ENCODE measurements at regions not wholly inside any gene's neighbourhood (a gene's known extent, or its start where the extent isn't known, plus 50 kb on each side); places are given as distances from the start of the nearest gene placed in this dataset.

DNA sequence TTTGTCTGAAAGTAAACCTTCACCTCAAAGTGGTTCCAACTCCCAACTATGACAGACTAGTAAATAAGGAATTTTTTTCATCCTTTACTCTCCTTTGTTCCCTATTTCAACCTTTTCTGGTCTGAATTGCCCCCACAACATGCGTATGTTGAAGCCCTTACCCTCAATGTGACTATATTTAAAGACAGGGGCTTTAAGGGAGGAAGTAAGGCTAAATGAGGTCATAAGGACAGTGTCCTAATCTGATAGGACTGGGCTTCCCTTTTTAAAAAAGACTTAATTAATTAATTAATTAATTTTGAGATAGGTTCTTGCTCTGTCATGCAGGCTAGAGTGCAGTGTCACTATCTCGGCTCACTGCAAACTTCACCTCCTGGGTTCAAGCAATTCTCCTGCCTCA, 86.3 kb downstream of the VCPKMT start:
- no peak for TF ChIP-seq CTCF (IDR thresholded peaks at IDR 0.05; ENCODE audit: insufficient read depth, low read length)
- TF ChIP-seq POLR2AphosphoS5 (IDR thresholded peaks at IDR 0.05; ENCODE audit: low read depth): no peak
- TF ChIP-seq GABPA (IDR thresholded peaks at IDR 0.05; ENCODE audit: low read depth): no peak
